IPS DF 4.7 (cell line): ENCODE measurements at regions not wholly inside any gene's neighbourhood (a gene's known extent, or its start where the extent isn't known, plus 50 kb on each side); places are given as distances from the start of the nearest gene placed in this dataset.

ENCODE experiments used
- DNase-seq: peaks from one replicate; pipeline ENCODE4 v3.0.0-alpha.2; 2013; ENCODE audit warnings: low spot score; ENCODE audit errors: extremely low read depth

- DNase-seq: no peak
These were observed 84.8 kb downstream of the CPN2 start for GRCh38 chr3:194265996-194266964.

GRCh38 chr3:194267744-194268653 lies 83.1 kb downstream of the CPN2 start:
- DNase-seq: no peak

- no peak for DNase-seq
These were observed 82.2 kb downstream of the CPN2 start for GRCh38 chr3:194268654-194269512.

- no peak for DNase-seq
These were observed 81.5 kb downstream of the CPN2 start for GRCh38 chr3:194269610-194270145.

GRCh38 chr3:194270627-194271459 lies 80.3 kb downstream of the CPN2 start:
- DNase-seq: no peak

- no peak for DNase-seq
These were observed 79.6 kb downstream of the CPN2 start for GRCh38 chr3:194271460-194272035.

- DNase-seq: no peak
These were observed 78.9 kb downstream of the CPN2 start for GRCh38 chr3:194272221-194272620.

GRCh38 chr3:194272861-194273742 lies 78.0 kb downstream of the CPN2 start:
- DNase-seq: no peak

GRCh38 chr3:194273743-194274310 lies 77.3 kb downstream of the CPN2 start:
- no peak for DNase-seq

- DNase-seq: no peak
These were observed 76.6 kb downstream of the CPN2 start for GRCh38 chr3:194274424-194275085.

GRCh38 chr3:194275291-194275690 lies 75.8 kb downstream of the CPN2 start:
- no peak for DNase-seq

- no peak for DNase-seq
These were observed 75.4 kb downstream of the CPN2 start for GRCh38 chr3:194275721-194276120.

- DNase-seq: no peak
These were observed 74.4 kb downstream of the CPN2 start for GRCh38 chr3:194276768-194277103.

- no peak for DNase-seq
These were observed 73.9 kb downstream of the CPN2 start for GRCh38 chr3:194277104-194277785.

GRCh38 chr3:194277786-194278130 lies 73.4 kb downstream of the CPN2 start:
- DNase-seq: no peak

- no peak for DNase-seq
These were observed 72.8 kb downstream of the CPN2 start for GRCh38 chr3:194278186-194278845.

- DNase-seq: no peak
These were observed 72.0 kb downstream of the CPN2 start for GRCh38 chr3:194279101-194279500.
